GM19324 (cell line): ENCODE measurements at regions not wholly inside any gene's neighbourhood (a gene's known extent, or its start where the extent isn't known, plus 50 kb on each side); places are given as distances from the start of the nearest gene placed in this dataset.

Source experiments
- ATAC-seq: cut with Tn5 transposase; IDR thresholded peaks from one replicate; pipeline ENCODE4 v1.9.1; 2021; ENCODE audit warnings: mild to moderate bottlenecking, moderate library complexity; ENCODE audit not compliant: unreplicated experiment, low FRiP score

GRCh38 chr6:102619585-102619984, 1226.1 kb downstream of the GRIK2 start:
- ATAC-seq = no peak

GRCh38 chr6:102582569-102582968, 1189.1 kb downstream of the GRIK2 start:
- no peak for ATAC-seq

DNA sequence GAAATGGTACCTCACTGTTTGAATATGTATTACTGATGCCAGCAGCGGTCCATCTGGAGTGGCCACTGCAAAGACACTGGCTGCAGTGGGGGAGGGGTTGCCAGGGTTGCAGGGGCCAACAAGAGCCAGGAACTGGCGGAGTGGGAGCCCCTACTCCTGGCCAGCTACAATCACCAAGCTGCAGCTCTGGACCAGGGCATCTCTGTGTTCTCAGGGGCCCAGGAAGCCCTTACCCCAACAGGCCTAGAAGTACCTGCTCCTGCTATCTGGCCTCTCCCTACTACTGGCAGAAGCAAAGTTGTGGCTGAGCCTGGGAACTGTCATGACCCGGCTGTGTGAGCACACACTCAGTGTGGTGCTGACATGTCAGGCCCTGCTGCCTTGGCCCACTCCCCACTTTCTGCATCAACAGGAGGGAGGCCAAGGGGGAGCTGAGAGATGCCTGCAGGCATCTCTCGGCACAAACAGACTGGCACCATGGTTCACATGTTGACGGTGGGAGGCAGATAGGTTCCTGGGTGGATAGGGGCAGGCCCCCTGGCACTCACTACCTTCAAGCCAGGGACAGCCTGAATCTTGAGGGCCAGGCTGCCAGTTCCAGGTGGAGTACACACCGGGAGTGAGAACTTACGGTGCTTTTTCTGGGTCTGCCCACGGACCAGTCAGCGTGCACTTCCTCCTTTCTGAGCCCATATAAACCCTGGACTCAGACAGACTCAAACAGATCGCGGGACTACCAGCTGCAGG, 1188.0 kb downstream of the GRIK2 start:
- ATAC-seq = no peak

GRCh38 chr6:102571236-102571908, 1177.9 kb downstream of the GRIK2 start:
- no peak for ATAC-seq

- ATAC-seq = no peak
These were observed 1169.2 kb downstream of the GRIK2 start for GRCh38 chr6:102562713-102563112.

DNA sequence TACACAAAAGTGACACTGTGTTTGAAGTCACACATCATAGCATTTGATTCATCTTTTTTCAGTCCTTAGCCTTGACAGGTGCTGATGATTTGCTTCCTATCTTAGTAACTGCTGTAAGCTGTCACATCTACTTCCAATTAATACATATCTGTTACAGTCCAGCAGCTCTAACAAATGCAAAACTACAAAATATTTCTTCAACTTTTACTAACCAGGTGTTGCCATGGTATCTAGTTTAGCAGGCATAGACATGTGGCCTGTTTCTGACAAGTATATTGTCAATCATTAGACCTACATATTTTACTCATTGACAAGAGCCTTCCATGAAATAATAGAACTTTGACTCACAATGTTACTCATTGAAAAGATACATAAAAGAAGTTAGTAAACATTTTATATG, 1159.7 kb downstream of the GRIK2 start:
- no peak for ATAC-seq

DNA sequence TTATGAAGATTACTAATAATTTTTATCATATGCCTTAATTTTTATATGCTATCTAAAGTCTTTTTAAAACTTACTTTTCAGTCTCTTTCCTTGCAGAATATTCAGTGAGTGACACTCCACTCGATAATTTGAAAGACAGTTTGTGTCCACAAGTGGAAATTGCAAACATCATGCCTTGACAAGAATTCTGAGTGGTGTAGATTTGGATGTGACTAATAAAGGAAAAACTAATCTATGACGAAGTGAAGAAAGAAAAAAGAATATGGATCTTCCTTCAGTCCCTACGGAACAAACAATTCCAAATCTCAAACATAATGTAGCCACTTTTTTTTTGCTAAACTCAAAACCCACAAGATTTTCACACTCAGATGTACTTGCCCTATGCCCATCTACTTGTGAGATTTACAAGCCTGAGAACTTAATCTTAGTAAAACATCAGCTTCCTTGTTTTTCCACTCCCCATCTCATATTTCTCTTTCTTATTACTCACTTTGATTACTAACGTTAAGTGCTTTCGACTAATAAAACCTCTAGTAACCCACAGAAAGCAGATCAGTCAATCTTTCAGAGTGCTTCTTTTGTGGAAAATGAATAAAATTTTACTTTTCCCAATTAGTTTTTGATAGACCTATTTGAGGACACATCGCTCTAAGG, 1155.8 kb downstream of the GRIK2 start:
- no peak for ATAC-seq

DNA sequence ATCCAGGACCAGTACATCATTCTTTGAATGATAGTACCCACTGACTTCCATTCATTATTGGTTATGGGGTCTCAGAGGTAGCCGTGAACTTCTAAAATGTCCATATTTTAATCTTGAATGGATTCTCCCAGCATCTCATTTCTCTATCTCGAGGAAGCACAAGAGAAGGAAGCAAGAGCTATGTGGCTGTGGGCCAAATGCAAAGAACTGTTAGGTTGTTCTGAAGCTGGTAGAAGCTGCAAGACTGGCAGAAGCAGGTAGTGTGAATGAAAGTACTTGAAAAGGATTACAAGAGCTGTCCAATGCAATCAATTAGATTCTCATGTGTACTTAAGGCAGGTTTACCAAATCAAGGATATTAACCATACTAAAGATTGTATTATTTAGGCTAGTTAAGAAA, 1131.8 kb downstream of the GRIK2 start:
- ATAC-seq = no peak

DNA sequence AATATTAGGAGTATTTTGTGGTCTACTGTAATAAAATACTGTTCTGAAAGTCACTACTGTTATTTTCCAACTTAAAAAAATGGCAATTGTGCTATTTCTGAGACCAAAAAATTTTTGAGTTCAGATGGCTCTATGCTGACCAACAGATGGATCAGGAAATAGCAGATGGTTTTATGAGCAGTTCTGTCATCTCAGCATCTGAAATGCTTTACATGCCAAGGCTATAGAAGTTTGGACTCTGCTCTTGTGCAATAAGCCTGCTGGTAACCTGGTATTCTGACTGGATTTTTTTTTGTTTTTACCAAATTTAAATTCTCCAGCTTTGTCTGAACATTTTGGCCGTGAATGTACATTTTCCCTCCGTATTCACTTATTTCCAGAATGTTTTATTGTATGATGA, 1127.5 kb downstream of the GRIK2 start:
- no peak for ATAC-seq

- ATAC-seq = no peak
These were observed 1124.0 kb downstream of the GRIK2 start for GRCh38 chr6:102517506-102517905.

DNA sequence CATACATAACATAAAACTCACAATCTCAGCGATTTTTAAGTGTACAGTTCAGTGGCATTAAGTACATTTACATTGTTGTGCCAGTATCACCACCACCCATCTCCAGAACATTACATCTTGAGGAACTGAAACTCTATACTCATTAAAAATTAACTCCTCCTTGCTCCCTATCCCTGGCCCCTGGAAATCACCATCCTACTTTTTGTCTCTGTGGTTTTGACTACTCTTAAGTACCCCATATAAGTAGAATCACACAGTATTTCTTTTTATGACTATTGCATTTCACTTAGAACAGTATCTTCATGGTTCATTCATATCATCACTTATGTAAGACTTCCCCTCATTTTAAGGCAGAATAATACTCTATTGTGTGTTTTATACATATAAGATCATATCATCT, 1108.1 kb downstream of the GRIK2 start:
- ATAC-seq = no peak

DNA sequence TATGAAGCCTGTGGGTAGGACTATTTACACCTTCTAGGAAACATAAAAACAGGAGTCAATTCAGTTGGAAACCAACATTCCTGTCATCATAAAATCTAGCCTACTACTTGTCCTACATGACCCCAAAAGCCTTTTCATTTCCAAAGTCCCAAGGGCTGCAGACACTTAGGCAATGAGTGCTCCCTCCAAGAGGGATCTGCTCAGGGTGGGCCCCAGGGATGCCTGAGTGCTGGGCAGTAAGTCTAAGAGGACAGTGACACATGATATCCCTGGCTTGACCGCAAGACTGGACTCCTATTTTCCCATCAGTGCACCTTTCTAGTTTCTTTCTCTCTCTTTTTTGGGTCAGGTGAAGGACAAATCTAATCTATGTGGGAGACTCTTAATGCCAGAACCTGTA, 1101.3 kb downstream of the GRIK2 start:
- ATAC-seq = no peak

- ATAC-seq = no peak
These were observed 1100.0 kb downstream of the GRIK2 start for GRCh38 chr6:102493485-102493884.

GRCh38 chr6:102488729-102489128, 1095.2 kb downstream of the GRIK2 start:
- no peak for ATAC-seq

DNA sequence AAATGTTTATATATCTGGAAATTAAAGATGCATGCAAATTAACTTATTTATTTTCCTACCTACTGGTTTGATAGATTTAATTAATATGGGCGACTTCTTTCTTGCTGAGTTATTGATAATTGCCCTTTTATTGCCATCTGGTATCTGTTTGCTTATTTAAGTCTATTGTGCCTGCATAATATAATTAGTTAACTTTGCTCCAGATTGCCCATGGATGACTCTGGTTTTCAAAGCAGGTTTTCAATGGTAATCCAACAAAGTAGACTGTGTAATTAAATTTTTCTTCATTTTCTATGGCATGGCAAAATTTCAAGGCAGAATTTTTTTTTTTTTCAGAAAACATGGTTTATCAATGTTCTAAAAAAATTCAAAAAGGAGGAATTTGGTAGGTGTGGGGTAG, 1092.0 kb downstream of the GRIK2 start:
- no peak for ATAC-seq

DNA sequence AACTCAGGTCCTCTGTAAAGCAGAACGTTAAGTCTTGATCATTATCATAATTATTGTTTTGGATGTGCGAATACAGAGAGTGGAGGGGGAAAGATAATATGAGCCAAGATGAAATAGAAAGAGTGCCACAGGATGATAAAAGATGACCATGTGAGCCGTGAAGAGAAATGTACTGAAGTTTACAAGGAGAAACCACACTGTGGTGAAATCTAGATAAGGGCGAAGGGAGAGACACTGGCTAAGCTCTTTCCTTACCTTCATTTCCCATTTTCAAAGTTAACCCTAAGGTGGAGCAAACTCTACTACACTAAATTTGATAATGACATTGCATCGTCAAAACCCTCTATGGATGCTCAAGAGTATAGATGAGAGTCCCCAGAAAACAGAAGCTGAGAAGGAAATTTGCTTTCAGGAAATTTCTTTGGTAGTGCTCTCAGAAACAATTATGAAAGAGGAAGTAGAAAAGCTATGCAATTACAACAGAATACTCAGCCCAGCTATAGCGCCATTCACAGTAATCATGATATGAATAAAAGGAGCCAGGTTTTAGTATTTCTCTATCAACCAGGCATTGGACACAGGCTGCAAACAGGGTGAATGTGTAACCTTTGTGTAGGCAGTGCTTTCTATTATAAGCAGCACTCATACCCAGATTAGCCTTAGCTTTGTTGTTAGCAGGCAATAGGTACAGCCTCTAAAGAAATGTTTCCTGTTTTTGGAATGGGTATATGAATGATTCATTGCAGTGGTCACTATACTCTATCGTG, 1080.7 kb downstream of the GRIK2 start:
- ATAC-seq = no peak

DNA sequence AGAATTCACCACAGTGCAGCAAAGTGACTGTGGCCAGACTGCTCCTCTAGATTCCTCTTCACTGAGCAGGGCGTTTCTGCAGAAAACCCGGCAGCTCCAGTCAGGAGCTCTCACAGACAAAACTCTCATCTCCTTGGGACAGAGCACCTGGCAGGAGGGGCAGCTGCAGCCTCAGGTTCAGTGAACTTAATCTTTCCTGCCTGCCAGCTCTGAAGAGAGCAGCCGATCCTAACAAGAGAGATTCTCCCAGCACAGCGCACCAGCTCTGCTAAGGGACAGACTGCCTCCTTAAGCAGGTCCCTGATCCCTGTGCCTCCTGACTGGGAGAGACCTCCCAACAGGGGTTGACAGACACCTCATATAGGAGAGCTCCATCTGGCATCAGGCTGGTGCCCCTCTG, 1065.5 kb downstream of the GRIK2 start:
- no peak for ATAC-seq

GRCh38 chr6:102438171-102438570, 1044.7 kb downstream of the GRIK2 start:
- ATAC-seq = no peak

DNA sequence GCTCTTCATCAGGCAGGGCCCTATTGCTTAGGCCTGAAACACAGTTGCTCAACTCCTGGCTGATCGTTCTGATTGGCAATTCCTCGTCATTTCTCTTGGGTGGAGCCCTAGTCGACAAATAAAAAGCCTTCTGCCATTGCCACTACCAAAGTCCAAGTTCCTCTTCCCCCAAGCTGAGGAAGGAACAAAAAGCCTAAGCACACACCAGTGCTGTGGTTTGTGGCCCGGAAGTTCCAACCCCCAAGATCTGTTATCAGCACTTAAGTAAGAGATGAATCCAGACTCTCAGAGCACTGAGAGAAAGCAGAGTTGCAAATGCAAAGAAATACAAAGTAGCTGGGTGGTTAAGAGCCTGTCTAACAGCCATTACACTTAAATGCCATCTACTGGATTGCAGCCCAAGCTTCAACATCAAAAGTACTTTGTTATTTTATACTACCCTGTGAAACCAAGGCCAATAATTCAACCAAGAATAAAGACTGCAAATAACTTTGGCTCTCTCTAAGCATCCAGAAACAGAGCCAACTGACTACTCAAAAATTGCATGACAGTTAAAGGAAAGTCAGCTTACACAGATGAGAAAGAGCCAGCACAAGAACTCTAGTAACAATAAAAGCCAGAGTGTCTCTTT, 1024.0 kb downstream of the GRIK2 start:
- ATAC-seq = no peak

GRCh38 chr6:102415891-102416290, 1022.4 kb downstream of the GRIK2 start:
- no peak for ATAC-seq

GRCh38 chr6:102411796-102412195, 1018.3 kb downstream of the GRIK2 start:
- no peak for ATAC-seq
